HCT116 (cell line): ENCODE measurements at regions not wholly inside any gene's neighbourhood (a gene's known extent, or its start where the extent isn't known, plus 50 kb on each side); places are given as distances from the start of the nearest gene placed in this dataset.
"Not testable (repeated sequence)": the region's sequence is repeated elsewhere in the genome, so short reads cannot be mapped to it uniquely, and the experiment has no call there.

Experiments
- ATAC-seq: fragments of 200-7000 bp; cut with Tn5 transposase; 2 replicates; pipeline ENCODE4 v1.9.1; 2020; ENCODE audit warnings: mild to moderate bottlenecking, moderate library complexity
- BruUV-seq: library from RNA; stranded (reverse); fragments of 400-500 nt; replicated peaks from 2 replicates; lab custom pipeline; 2021; lab: Mats Ljungman, UMichigan
- CTCF ChIA-PET: fragments of 300-600 bp; sonication (Branson Sonifier 250); formaldehyde crosslinking; loops from one replicate; lab custom pipeline; 2021; ENCODE audit warnings: antibody characterized with exemption; lab: Charles Lee
- POLR2A ChIA-PET: fragments of 300-600, 350-600 bp; sonication (Branson Sonifier 250); formaldehyde crosslinking; loops from one replicate; lab custom pipeline; 2021; ENCODE audit warnings: antibody characterized with exemption; lab: Charles Lee
- RAD21 ChIA-PET, 2 experiments: fragments of 300-600 bp; sonication (Branson Sonifier 250); formaldehyde crosslinking; loops; one replicate each; lab custom pipeline; 2023; ENCODE audit warnings: low total read pairs in 2 of 2; ENCODE audit not compliant: uncharacterized antibody in 2 of 2, unreplicated experiment in 2 of 2, low non-redundant PET in 1 of 2; lab: Charles Lee
- DNase-seq: peaks from one replicate; pipeline ENCODE4 v3.0.0-alpha.2; 2010; ENCODE audit warnings: low read depth, low spot score
- H2AFZ ChIP-seq: fragments of 200-600 bp; shearing (Covaris generic), sonication (generic); 2 replicates; pipeline ENCODE4 v1.6.1; 2017; ENCODE audit warnings: low read depth, mixed run types, mixed read lengths, antibody characterized with exemption, low read length; ENCODE audit not compliant: poor library complexity, severe bottlenecking
- H3K27ac ChIP-seq: 2 replicates; pipeline ENCODE4 v1.5.1; 2012; ENCODE audit warnings: low read depth, low read length
- H3K27me3 ChIP-seq: fragments of 200-600 bp; sonication (generic); 2 replicates; pipeline ENCODE4 v1.6.1; 2016; ENCODE audit warnings: mixed run types, low read length, mixed read lengths; ENCODE audit not compliant: insufficient read depth
- H3K36me3 ChIP-seq, 2 experiments: fragments of 200-500 bp in 1 of 2; fragments of 200-600 bp in 1 of 2; sonication (Bioruptor generic) in 1 of 2; sonication (generic) in 1 of 2; 2 replicates each; pipeline versions ENCODE4 v1.5.1 to v1.6.1; 2014 to 2016; ENCODE audit warnings: low read length in 2 of 2, inconsistent platforms in 1 of 2, mixed read lengths in 1 of 2, mixed run types in 1 of 2; ENCODE audit not compliant: insufficient read depth in 2 of 2, control insufficient read depth in 1 of 2
- H3K4me1 ChIP-seq, 2 experiments: fragments of 200-600 bp in 1 of 2; sonication (generic) in 1 of 2; 2 replicates each; pipeline versions ENCODE4 v1.5.1 to v1.6.1; 2012 to 2017; ENCODE audit warnings: low read length in 2 of 2, inconsistent platforms in 1 of 2, mild to moderate bottlenecking in 1 of 2, mixed read lengths in 1 of 2, mixed run types in 1 of 2, moderate library complexity in 1 of 2; ENCODE audit not compliant: insufficient read depth in 2 of 2, control insufficient read depth in 1 of 2
- H3K4me2 ChIP-seq: fragments of 200-600 bp; sonication (generic); 2 replicates; pipeline ENCODE4 v1.6.1; 2017; ENCODE audit warnings: mixed run types, low read length, mixed read lengths
- H3K4me3 ChIP-seq, 2 experiments: fragments of 200-600 bp in 1 of 2; sonication (generic) in 1 of 2; replicated peaks in 1 of 2; 2 replicates each; pipeline ENCODE4 v1.5.1; 2011 to 2016; ENCODE audit warnings: low read length in 2 of 2, control low read depth in 1 of 2, low read depth in 1 of 2, mild to moderate bottlenecking in 1 of 2, mixed read lengths in 1 of 2, mixed run types in 1 of 2
- H3K79me2 ChIP-seq: fragments of 200-600 bp; sonication (generic); 2 replicates; pipeline ENCODE4 v1.6.1; 2017; ENCODE audit warnings: mild to moderate bottlenecking, mixed run types, low read length, moderate library complexity, mixed read lengths; ENCODE audit not compliant: insufficient read depth
- H3K9ac ChIP-seq: fragments of 200-600 bp; sonication (generic); 2 replicates; pipeline ENCODE4 v1.6.1; 2016; ENCODE audit warnings: low read length, mixed read lengths
- H3K9me2 ChIP-seq: fragments of 200-600 bp; sonication (generic), shearing (Covaris generic); 2 replicates; pipeline ENCODE4 v1.6.1; 2017; ENCODE audit warnings: mixed run types, mild to moderate bottlenecking, moderate library complexity; ENCODE audit not compliant: insufficient read depth
- H3K9me3 ChIP-seq, 2 experiments: fragments of 200-500 bp in 1 of 2; fragments of 200-600 bp in 1 of 2; sonication (Bioruptor generic) in 1 of 2; sonication (generic) in 1 of 2; 2 replicates each; pipeline ENCODE4 v1.6.1; 2014 to 2017; ENCODE audit warnings: low read length in 2 of 2, mixed read lengths in 2 of 2, inconsistent platforms in 1 of 2, low read depth in 1 of 2, mild to moderate bottlenecking in 1 of 2, mixed run types in 1 of 2, moderate library complexity in 1 of 2; ENCODE audit not compliant: control insufficient read depth in 1 of 2, insufficient read depth in 1 of 2
- H4K20me1 ChIP-seq: fragments of 200-600 bp; sonication (generic), shearing (Covaris generic); 2 replicates; pipeline ENCODE4 v1.6.1; 2017; ENCODE audit warnings: mixed run types, mild to moderate bottlenecking, moderate library complexity; ENCODE audit not compliant: insufficient read depth
- ELF1 ChIP-seq: IDR thresholded peaks from 2 replicates; pipeline ENCODE4 v1.6.1; 2012; ENCODE audit warnings: low read depth, borderline replicate concordance
- EZH2 ChIP-seq: fragments of 200-600 bp; sonication (generic); IDR thresholded peaks from 2 replicates; pipeline ENCODE4 v1.6.1; 2017; ENCODE audit warnings: antibody characterized with exemption, mixed run types
- POLR2A ChIP-seq: IDR thresholded peaks from 2 replicates; pipeline ENCODE4 v1.7.0; 2011; ENCODE audit warnings: borderline replicate concordance; ENCODE audit not compliant: insufficient read depth, insufficient read length; ENCODE audit errors: extremely low read depth
- TCF7L2 ChIP-seq: IDR thresholded peaks from 2 replicates; pipeline ENCODE4 v1.7.0; 2011; ENCODE audit warnings: borderline replicate concordance, inconsistent platforms; ENCODE audit not compliant: insufficient read depth, insufficient read length; ENCODE audit errors: extremely low read depth
- YY1 ChIP-seq: IDR thresholded peaks from 2 replicates; pipeline ENCODE4 v1.6.1; 2011; ENCODE audit warnings: low read length, low read depth, moderate library complexity, mild to moderate bottlenecking; ENCODE audit not compliant: insufficient replicate concordance; ENCODE audit errors: extremely low read depth
- ZFX ChIP-seq: fragments of 450-650 bp; IDR thresholded peaks from 2 replicates; pipeline ENCODE4 v1.6.1; 2017
- intact Hi-C: fragments of 100-400 bp; cut with micrococcal nuclease; formaldehyde crosslinking; loops from 2 replicates; pipeline ENCODE4 v1.10.0; 2022

GRCh38 chr4:128623508-128624215, 185.8 kb upstream of the JADE1 start:
- H3K9me3 ChIP-seq: no peaks in the 10 kb centered on the region
- no peaks in the 10 kb centered on the region for H3K36me3 ChIP-seq
- TF ChIP-seq EZH2: no peak
- no peak for TF ChIP-seq YY1
- TF ChIP-seq ZFX: no peak
- no peak for TF ChIP-seq ELF1
- no peak for TF ChIP-seq TCF7L2
- TF ChIP-seq POLR2A: no peak
- H3K4me1 ChIP-seq: no peaks in the 10 kb centered on the region
- ChIA-PET CTCF (no interaction called here), POLR2A (no interaction called here), RAD21 (no interaction called here)
- no peak overlapping the region for H3K4me3 ChIP-seq
- ATAC-seq (no peak), DNase-seq (no peak)
- no peaks in the 10 kb centered on the region for H3K9me2 ChIP-seq
- no peaks in the 10 kb centered on the region for H3K27me3 ChIP-seq
- H2AFZ ChIP-seq: no peak overlapping the region
- no peak overlapping the region for H3K9ac ChIP-seq
- intact Hi-C loops: no loop called here
- no peak overlapping the region for H3K4me2 ChIP-seq
- no peaks in the 10 kb centered on the region for H4K20me1 ChIP-seq
- H3K27ac ChIP-seq: no peak overlapping the region
- H3K79me2 ChIP-seq: no peaks in the 10 kb centered on the region
- BruUV-seq: no TSS peak

GRCh38 chr4:128620279-128620965, 189.1 kb upstream of the JADE1 start:
- H3K27me3 ChIP-seq, POLR2A ChIA-PET, H3K79me2 ChIP-seq, H3K4me1 ChIP-seq, H3K27ac ChIP-seq, intact Hi-C loops, BruUV-seq, DNase-seq, H3K9me2 ChIP-seq, H3K9ac ChIP-seq, ATAC-seq, CTCF ChIA-PET, H3K9me3 ChIP-seq, H3K4me3 ChIP-seq, H3K36me3 ChIP-seq, H4K20me1 ChIP-seq, RAD21 ChIA-PET, H3K4me2 ChIP-seq, H2AFZ ChIP-seq: not testable (repeated sequence)
